ENCODE measurements at regions not wholly inside any gene's neighbourhood (a gene's known extent, or its start where the extent isn't known, plus 50 kb on each side); places are given as distances from the start of the nearest gene placed in this dataset.

- Histone ChIP-seq H2AK5ac (ENCODE audit: low read depth, low read length) (no peak overlapping the region), H3K79me1 (ENCODE audit: low read depth, low read length) (no peaks in the 10 kb centered on the region), H3K4me3 (ENCODE audit: low read length in 2 of 2) (no peak overlapping the region), H2AFZ (ENCODE audit: low read length) (no peak overlapping the region), H2BK120ac (ENCODE audit: low read depth, low read length) (no peak overlapping the region), H3K14ac (ENCODE audit: low read length) (no peak overlapping the region), H3K4me2 (ENCODE audit: insufficient read depth, low read length, poor library complexity, severe bottlenecking) (no peak overlapping the region), H2BK12ac (ENCODE audit: low read length) (no peak overlapping the region), H3K27me3 (ENCODE audit: control insufficient read depth in 3 of 3, insufficient read depth in 3 of 3, low read depth in 1 of 3, low read length in 3 of 3) (no peaks in the 10 kb centered on the region), H3K9ac (ENCODE audit: low read depth, low read length, poor library complexity) (no peak overlapping the region), H3K4me1 (ENCODE audit: control insufficient read depth in 2 of 2, insufficient read depth in 1 of 2, low read depth in 1 of 2, low read length in 2 of 2) (no peaks in the 10 kb centered on the region), H2BK15ac (ENCODE audit: low read length) (no peak overlapping the region), H3K36me3 (replicated peaks in 1 of 2; ENCODE audit: control insufficient read depth in 2 of 2, insufficient read depth in 2 of 2, low read length in 2 of 2) (no peaks in the 10 kb centered on the region), H4K91ac (ENCODE audit: low read depth, low read length, poor library complexity) (no peak overlapping the region), H2BK5ac (ENCODE audit: low read length) (no peak overlapping the region), H3K27ac (replicated peaks; ENCODE audit: low read length) (no peak overlapping the region), H3K4ac (ENCODE audit: low read length) (no peak overlapping the region), H3K23ac (ENCODE audit: low read depth, low read length, poor library complexity) (no peak overlapping the region), H3K18ac (ENCODE audit: low read length) (no peak overlapping the region), H4K8ac (ENCODE audit: low read depth, low read length) (no peak overlapping the region), H3K9me3 (replicated peaks in 1 of 2; ENCODE audit: control insufficient read depth in 2 of 2, insufficient read depth in 1 of 2, low read depth in 1 of 2, low read length in 2 of 2) (peaks cover 0 to 4% of the 10 kb centered on the region in 2 donors)
- no peak for DNase-seq (ENCODE audit: low spot score)
- no CpG with 5 or more reads among the region's 2 CpGs for WGBS, 2 donors (ENCODE audit: extremely low coverage in 2 of 2, insufficient read length in 2 of 2, insufficient replicate concordance in 1 of 2)
Observed at GRCh38 chr11:23755769-23756168, 741.1 kb upstream of the LUZP2 start.

GRCh38 chr11:23759489-23759888, 737.4 kb upstream of the LUZP2 start:
- Histone ChIP-seq H4K8ac (ENCODE audit: low read depth, low read length) (no peak overlapping the region), H2AFZ (ENCODE audit: low read length) (peak overlapping the region; percentile 66), H3K4me3 (ENCODE audit: low read length in 2 of 2) (no peak overlapping the region), H3K18ac (ENCODE audit: low read length) (no peak overlapping the region), H3K23ac (ENCODE audit: low read depth, low read length, poor library complexity) (no peak overlapping the region), H3K9me3 (replicated peaks in 1 of 2; ENCODE audit: control insufficient read depth in 2 of 2, insufficient read depth in 1 of 2, low read depth in 1 of 2, low read length in 2 of 2) (peaks cover 0 to 4% of the 10 kb centered on the region in 2 donors), H2BK5ac (ENCODE audit: low read length) (no peak overlapping the region), H3K4ac (ENCODE audit: low read length) (no peak overlapping the region), H3K14ac (ENCODE audit: low read length) (no peak overlapping the region), H3K9ac (ENCODE audit: low read depth, low read length, poor library complexity) (no peak overlapping the region), H2AK5ac (ENCODE audit: low read depth, low read length) (no peak overlapping the region), H2BK12ac (ENCODE audit: low read length) (no peak overlapping the region), H3K4me2 (ENCODE audit: insufficient read depth, low read length, poor library complexity, severe bottlenecking) (no peak overlapping the region), H2BK120ac (ENCODE audit: low read depth, low read length) (no peak overlapping the region), H3K27me3 (ENCODE audit: control insufficient read depth in 3 of 3, insufficient read depth in 3 of 3, low read depth in 1 of 3, low read length in 3 of 3) (peaks cover 0 to 4% (median 0%) of the 10 kb centered on the region in 3 experiments), H3K79me1 (ENCODE audit: low read depth, low read length) (no peaks in the 10 kb centered on the region), H4K91ac (ENCODE audit: low read depth, low read length, poor library complexity) (no peak overlapping the region), H3K4me1 (ENCODE audit: control insufficient read depth in 2 of 2, insufficient read depth in 1 of 2, low read depth in 1 of 2, low read length in 2 of 2) (no peaks in the 10 kb centered on the region), H2BK15ac (ENCODE audit: low read length) (no peak overlapping the region), H3K27ac (replicated peaks; ENCODE audit: low read length) (no peak overlapping the region), H3K36me3 (replicated peaks in 1 of 2; ENCODE audit: control insufficient read depth in 2 of 2, insufficient read depth in 2 of 2, low read length in 2 of 2) (no peaks in the 10 kb centered on the region)
- no CpG with 5 or more reads among the region's 2 CpGs for WGBS, 2 donors (ENCODE audit: extremely low coverage in 2 of 2, insufficient read length in 2 of 2, insufficient replicate concordance in 1 of 2)
- no peak for DNase-seq (ENCODE audit: low spot score)

GRCh38 chr11:23764286-23764685, 732.6 kb upstream of the LUZP2 start:
- Histone ChIP-seq H2BK15ac (ENCODE audit: low read length) (no peak overlapping the region), H2BK12ac (ENCODE audit: low read length) (no peak overlapping the region), H3K36me3 (replicated peaks in 1 of 2; ENCODE audit: control insufficient read depth in 2 of 2, insufficient read depth in 2 of 2, low read length in 2 of 2) (no peaks in the 10 kb centered on the region), H2BK120ac (ENCODE audit: low read depth, low read length) (no peak overlapping the region), H3K27me3 (ENCODE audit: control insufficient read depth in 3 of 3, insufficient read depth in 3 of 3, low read depth in 1 of 3, low read length in 3 of 3) (peaks cover 0 to 4% (median 0%) of the 10 kb centered on the region in 3 experiments), H3K14ac (ENCODE audit: low read length) (no peak overlapping the region), H4K91ac (ENCODE audit: low read depth, low read length, poor library complexity) (no peak overlapping the region), H3K9ac (ENCODE audit: low read depth, low read length, poor library complexity) (no peak overlapping the region), H3K4me1 (ENCODE audit: control insufficient read depth in 2 of 2, insufficient read depth in 1 of 2, low read depth in 1 of 2, low read length in 2 of 2) (no peaks in the 10 kb centered on the region), H3K4me3 (ENCODE audit: low read length in 2 of 2) (no peak overlapping the region), H2BK5ac (ENCODE audit: low read length) (no peak overlapping the region), H2AK5ac (ENCODE audit: low read depth, low read length) (no peak overlapping the region), H3K79me1 (ENCODE audit: low read depth, low read length) (no peaks in the 10 kb centered on the region), H3K4me2 (ENCODE audit: insufficient read depth, low read length, poor library complexity, severe bottlenecking) (no peak overlapping the region), H3K4ac (ENCODE audit: low read length) (no peak overlapping the region), H4K8ac (ENCODE audit: low read depth, low read length) (no peak overlapping the region), H3K9me3 (replicated peaks in 1 of 2; ENCODE audit: control insufficient read depth in 2 of 2, insufficient read depth in 1 of 2, low read depth in 1 of 2, low read length in 2 of 2) (peaks cover 0 to 3% of the 10 kb centered on the region in 2 donors), H2AFZ (ENCODE audit: low read length) (no peak overlapping the region), H3K18ac (ENCODE audit: low read length) (no peak overlapping the region), H3K27ac (replicated peaks; ENCODE audit: low read length) (no peak overlapping the region), H3K23ac (ENCODE audit: low read depth, low read length, poor library complexity) (no peak overlapping the region)
- no peak for DNase-seq (ENCODE audit: low spot score)
- no CpG with 5 or more reads among the region's 2 CpGs for WGBS, 2 donors (ENCODE audit: extremely low coverage in 2 of 2, insufficient read length in 2 of 2, insufficient replicate concordance in 1 of 2)

- Histone ChIP-seq H3K23ac (ENCODE audit: low read depth, low read length, poor library complexity) (no peak overlapping the region), H2BK120ac (ENCODE audit: low read depth, low read length) (no peak overlapping the region), H3K4me3 (ENCODE audit: low read length in 2 of 2) (no peak overlapping the region), H4K91ac (ENCODE audit: low read depth, low read length, poor library complexity) (no peak overlapping the region), H2BK12ac (ENCODE audit: low read length) (no peak overlapping the region), H2BK5ac (ENCODE audit: low read length) (no peak overlapping the region), H2AFZ (ENCODE audit: low read length) (no peak overlapping the region), H4K8ac (ENCODE audit: low read depth, low read length) (no peak overlapping the region), H2AK5ac (ENCODE audit: low read depth, low read length) (no peak overlapping the region), H3K79me1 (ENCODE audit: low read depth, low read length) (no peaks in the 10 kb centered on the region), H3K9me3 (replicated peaks in 1 of 2; ENCODE audit: control insufficient read depth in 2 of 2, insufficient read depth in 1 of 2, low read depth in 1 of 2, low read length in 2 of 2) (peaks cover 2 to 5% of the 10 kb centered on the region in 2 donors), H3K4me1 (ENCODE audit: control insufficient read depth in 2 of 2, insufficient read depth in 1 of 2, low read depth in 1 of 2, low read length in 2 of 2) (no peaks in the 10 kb centered on the region), H3K9ac (ENCODE audit: low read depth, low read length, poor library complexity) (no peak overlapping the region), H3K4ac (ENCODE audit: low read length) (no peak overlapping the region), H3K4me2 (ENCODE audit: insufficient read depth, low read length, poor library complexity, severe bottlenecking) (no peak overlapping the region), H3K27ac (replicated peaks; ENCODE audit: low read length) (no peak overlapping the region), H3K27me3 (ENCODE audit: control insufficient read depth in 3 of 3, insufficient read depth in 3 of 3, low read depth in 1 of 3, low read length in 3 of 3) (peaks cover 0 to 4% (median 0%) of the 10 kb centered on the region in 3 experiments), H3K14ac (ENCODE audit: low read length) (no peak overlapping the region), H3K36me3 (replicated peaks in 1 of 2; ENCODE audit: control insufficient read depth in 2 of 2, insufficient read depth in 2 of 2, low read length in 2 of 2) (no peaks in the 10 kb centered on the region), H2BK15ac (ENCODE audit: low read length) (no peak overlapping the region), H3K18ac (ENCODE audit: low read length) (no peak overlapping the region)
- DNase-seq (ENCODE audit: low spot score) = no peak
- WGBS, 2 donors (ENCODE audit: extremely low coverage in 2 of 2, insufficient read length in 2 of 2, insufficient replicate concordance in 1 of 2) = no CpG with 5 or more reads among the region's 2 CpGs
Observed at GRCh38 chr11:23765682-23766252, 731.1 kb upstream of the LUZP2 start.
